Astrocyte (in vitro differentiated cells and primary cell): ENCODE measurements at regions not wholly inside any gene's neighbourhood (a gene's known extent, or its start where the extent isn't known, plus 50 kb on each side); places are given as distances from the start of the nearest gene placed in this dataset.

Experiments
- DNase-seq: peaks from one replicate; pipeline ENCODE4 v3.0.0-alpha.2; 2010; ENCODE audit warnings: low read depth
- FAIRE-seq: peaks from 2 replicates; lab custom pipeline; 2011; peaks lifted over from hg19 to GRCh38; lab: Jason Lieb, UNC
- H2AFZ ChIP-seq: 2 replicates; pipeline ENCODE4 v1.6.0; 2012; ENCODE audit warnings: low read depth, low read length, inconsistent platforms
- H3K27ac ChIP-seq: 2 replicates; pipeline ENCODE4 v1.5.1; 2011; ENCODE audit warnings: low read depth, low read length, inconsistent platforms
- H3K27me3 ChIP-seq: 2 replicates; pipeline ENCODE4 v1.6.0; 2011; ENCODE audit warnings: low read length, inconsistent platforms; ENCODE audit not compliant: insufficient read depth
- H3K36me3 ChIP-seq: 2 replicates; pipeline ENCODE4 v1.5.1; 2011; ENCODE audit warnings: low read length, inconsistent platforms; ENCODE audit not compliant: insufficient read depth
- H3K4me1 ChIP-seq: 2 replicates; pipeline ENCODE4 v1.5.1; 2011; ENCODE audit warnings: low read length, inconsistent platforms; ENCODE audit not compliant: insufficient read depth
- H3K4me2 ChIP-seq: 2 replicates; pipeline ENCODE4 v1.6.0; 2012; ENCODE audit warnings: low read length, inconsistent platforms
- H3K4me3 ChIP-seq: 2 replicates; pipeline ENCODE4 v1.5.1; 2011; ENCODE audit warnings: low read depth, mild to moderate bottlenecking, low read length, inconsistent platforms; ENCODE audit not compliant: insufficient read depth
- H3K79me2 ChIP-seq: 2 replicates; pipeline ENCODE4 v1.6.0; 2012; ENCODE audit warnings: mild to moderate bottlenecking, low read length, inconsistent platforms; ENCODE audit not compliant: insufficient read depth
- H3K9ac ChIP-seq: 2 replicates; pipeline ENCODE4 v1.6.0; 2012; ENCODE audit warnings: mild to moderate bottlenecking, low read length, inconsistent platforms
- H3K9me3 ChIP-seq: 2 replicates; pipeline ENCODE4 v1.5.1; 2012; ENCODE audit warnings: low read depth, mild to moderate bottlenecking, low read length, inconsistent platforms; ENCODE audit not compliant: insufficient read depth
- H4K20me1 ChIP-seq: 2 replicates; pipeline ENCODE4 v1.6.0; 2012; ENCODE audit warnings: low read length, inconsistent platforms; ENCODE audit not compliant: insufficient read depth
- H3K27ac Mint-ChIP-seq: one replicate; pipeline ENCODE4 v1.8.0; 2021; ENCODE audit warnings: mild to moderate bottlenecking, mixed read lengths; ENCODE audit not compliant: unreplicated experiment
- H3K27me3 Mint-ChIP-seq: one replicate; pipeline ENCODE4 v1.8.0; 2021; ENCODE audit warnings: low read depth, mixed read lengths; ENCODE audit not compliant: unreplicated experiment
- H3K36me3 Mint-ChIP-seq: one replicate; pipeline ENCODE4 v1.8.0; 2021; ENCODE audit warnings: low read depth, mixed read lengths; ENCODE audit not compliant: unreplicated experiment
- H3K4me1 Mint-ChIP-seq: one replicate; pipeline ENCODE4 v1.8.0; 2021; ENCODE audit warnings: low read depth, mixed read lengths; ENCODE audit not compliant: unreplicated experiment
- H3K4me3 Mint-ChIP-seq: one replicate; pipeline ENCODE4 v1.8.0; 2021; ENCODE audit warnings: mild to moderate bottlenecking, moderate library complexity, mixed read lengths; ENCODE audit not compliant: unreplicated experiment
- H3K9me3 Mint-ChIP-seq: one replicate; pipeline ENCODE4 v1.8.0; 2021; ENCODE audit warnings: mild to moderate bottlenecking, mixed read lengths; ENCODE audit not compliant: unreplicated experiment
- CTCF ChIP-seq: IDR thresholded peaks from 2 replicates; pipeline ENCODE4 v1.5.1; 2011; ENCODE audit warnings: low read depth, mild to moderate bottlenecking, inconsistent platforms, low read length, moderate library complexity; ENCODE audit not compliant: insufficient read depth
- EZH2 ChIP-seq: IDR thresholded peaks from 2 replicates; pipeline ENCODE4 v1.6.1; 2012; ENCODE audit warnings: mild to moderate bottlenecking, low read length, inconsistent platforms; ENCODE audit not compliant: insufficient read depth

GRCh38 chr20:16209951-16210361 is 363.3 kb downstream of the KIF16B start:
- Histone ChIP-seq H2AFZ (no peak overlapping the region), H3K4me2 (no peak overlapping the region), H3K4me3 (no peak overlapping the region), H3K27me3 (no peaks in the 10 kb centered on the region), H3K9ac (no peak overlapping the region), H4K20me1 (no peaks in the 10 kb centered on the region), H3K79me2 (no peaks in the 10 kb centered on the region), H3K36me3 (no peaks in the 10 kb centered on the region), H3K4me1 (no peaks in the 10 kb centered on the region), H3K27ac (no peak overlapping the region), H3K9me3 (peaks cover 4% of the 10 kb centered on the region)
- H3K36me3 Mint-ChIP-seq: no peaks in the 10 kb centered on the region
- TF ChIP-seq EZH2 (no peak), CTCF (no peak)
- DNase-seq: no peak
- no peak overlapping the region for H3K27ac Mint-ChIP-seq
- no peak overlapping the region for H3K4me3 Mint-ChIP-seq
- peaks cover 5% of the 10 kb centered on the region for H3K4me1 Mint-ChIP-seq
- peaks cover 2% of the 10 kb centered on the region for H3K27me3 Mint-ChIP-seq
- peaks cover 3% of the 10 kb centered on the region for H3K9me3 Mint-ChIP-seq
- FAIRE-seq: no peak

GRCh38 chr20:16209357-16209756 is 363.9 kb downstream of the KIF16B start:
- H3K36me3 Mint-ChIP-seq: no peaks in the 10 kb centered on the region
- H2AFZ ChIP-seq: no peak overlapping the region
- no peak for FAIRE-seq
- H3K9me3 ChIP-seq: peaks cover 4% of the 10 kb centered on the region
- no peaks in the 10 kb centered on the region for H3K79me2 ChIP-seq
- H3K4me1 Mint-ChIP-seq: peaks cover 5% of the 10 kb centered on the region
- H3K27me3 ChIP-seq: no peaks in the 10 kb centered on the region
- no peak for DNase-seq
- TF ChIP-seq CTCF: no peak
- TF ChIP-seq EZH2: no peak
- H3K27ac ChIP-seq: no peak overlapping the region
- no peak overlapping the region for H3K9ac ChIP-seq
- no peak overlapping the region for H3K4me2 ChIP-seq
- H3K36me3 ChIP-seq: no peaks in the 10 kb centered on the region
- H3K4me1 ChIP-seq: no peaks in the 10 kb centered on the region
- H3K27ac Mint-ChIP-seq: no peak overlapping the region
- H3K27me3 Mint-ChIP-seq: peaks cover 2% of the 10 kb centered on the region
- no peaks in the 10 kb centered on the region for H4K20me1 ChIP-seq
- no peak overlapping the region for H3K4me3 ChIP-seq
- no peak overlapping the region for H3K4me3 Mint-ChIP-seq
- H3K9me3 Mint-ChIP-seq: peaks cover 3% of the 10 kb centered on the region

GRCh38 chr20:16208443-16208842 is 364.8 kb downstream of the KIF16B start:
- Mint-ChIP-seq H3K27ac (no peak overlapping the region), H3K4me3 (no peak overlapping the region), H3K4me1 (peaks cover 5% of the 10 kb centered on the region), H3K27me3 (peaks cover 2% of the 10 kb centered on the region), H3K9me3 (peaks cover 3% of the 10 kb centered on the region), H3K36me3 (no peaks in the 10 kb centered on the region)
- Histone ChIP-seq H3K36me3 (no peaks in the 10 kb centered on the region), H3K4me3 (no peak overlapping the region), H3K27ac (no peak overlapping the region), H3K9me3 (peaks cover 4% of the 10 kb centered on the region), H2AFZ (no peak overlapping the region), H3K9ac (no peak overlapping the region), H4K20me1 (no peaks in the 10 kb centered on the region), H3K4me2 (no peak overlapping the region), H3K4me1 (no peaks in the 10 kb centered on the region), H3K79me2 (no peaks in the 10 kb centered on the region), H3K27me3 (no peaks in the 10 kb centered on the region)
- TF ChIP-seq EZH2 (no peak), CTCF (no peak)
- no peak for FAIRE-seq
- DNase-seq: no peak
